ENCODE measurements at regions not wholly inside any gene's neighbourhood (a gene's known extent, or its start where the extent isn't known, plus 50 kb on each side); places are given as distances from the start of the nearest gene placed in this dataset.

DNA sequence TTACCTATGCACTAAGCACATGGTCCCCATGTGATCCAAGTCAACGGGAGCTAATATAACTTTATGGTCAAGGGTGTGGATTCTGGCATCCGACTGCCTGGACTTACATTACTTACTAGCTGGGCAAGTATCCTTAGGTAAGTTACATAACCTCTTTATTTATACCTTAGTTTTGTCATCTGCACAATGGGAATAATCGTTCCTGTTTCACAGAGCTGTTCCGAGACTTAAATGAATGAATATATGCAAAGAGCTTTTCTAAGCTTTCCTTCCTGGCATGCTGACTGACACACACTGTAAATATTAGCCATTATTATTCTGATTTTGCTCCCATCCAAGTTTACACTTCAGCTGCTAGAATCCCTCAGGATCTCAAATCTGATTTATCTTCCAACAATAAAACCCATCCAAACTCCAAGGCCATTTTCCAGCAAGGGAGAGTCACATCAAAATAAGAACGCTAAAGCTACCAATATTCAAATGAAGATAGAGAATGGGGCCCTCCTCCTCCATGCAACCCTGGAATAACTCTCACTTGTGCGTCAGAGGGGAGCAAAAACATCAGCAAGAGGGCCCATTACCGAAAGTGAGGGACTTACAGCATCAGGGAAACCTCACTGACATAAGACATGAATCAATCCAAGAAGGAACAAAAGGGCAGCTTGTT is 115.6 kb upstream of the KAZN start:
- no peak for DNase-seq (ENCODE audit: low spot score)
- no peaks in the 10 kb centered on the region for H3K9me3 ChIP-seq (ENCODE audit: low read length)
- no peak overlapping the region for H3K4me2 ChIP-seq (ENCODE audit: low read depth, low read length)
- intact Hi-C loops (cut with micrococcal nuclease; ENCODE audit: unreplicated experiment) (no loop called here), in situ Hi-C loops (cut with HindIII; ENCODE audit: extremely low pct_ligation_motif_present, low pct_unique_long_range_greater_than_20kb) (no loop called here)
- no peak overlapping the region for H2AFZ ChIP-seq (ENCODE audit: low read length)
- ATAC-seq, result no peak
- no peak overlapping the region for H3K9ac ChIP-seq (ENCODE audit: insufficient read depth, low read depth, low read length)
- no peaks in the 10 kb centered on the region for H3K79me2 ChIP-seq (ENCODE audit: insufficient read depth, low read length)
- 7% methylated on average over 7 of the region's 7 CpGs for WGBS (ENCODE audit: low lambda C conversion rate)
- no peak for TF ChIP-seq MEIS1 (CRISPR knock-in tag; IDR thresholded peaks at IDR 0.05; ENCODE audit: borderline replicate concordance)
- no peak for TF ChIP-seq RFXAP (CRISPR knock-in tag; IDR thresholded peaks at IDR 0.05; ENCODE audit: borderline replicate concordance)
- TF ChIP-seq RBFOX2 (IDR thresholded peaks at IDR 0.05; ENCODE audit: low read depth, low read length), result no peak
- no peak for TF ChIP-seq ZNF282 (IDR thresholded peaks at IDR 0.05; ENCODE audit: partially characterized antibody)
- TF ChIP-seq ZNF260 (CRISPR knock-in tag; IDR thresholded peaks at IDR 0.05; ENCODE audit: borderline replicate concordance, low read depth), result no peak
- no peak for TF ChIP-seq ZNF17 (CRISPR knock-in tag; IDR thresholded peaks at IDR 0.05)
- no peak for TF ChIP-seq CBX2 (IDR thresholded peaks at IDR 0.05; ENCODE audit: low read depth, low read length)
- no peak for TF ChIP-seq CBX2 (CRISPR knock-in tag; IDR thresholded peaks at IDR 0.05; ENCODE audit: low read depth)
- no peak for TF ChIP-seq ZNF143 (CRISPR knock-in tag; IDR thresholded peaks at IDR 0.05)
- TF ChIP-seq CAMTA2 (CRISPR knock-in tag; IDR thresholded peaks at IDR 0.05; ENCODE audit: borderline replicate concordance), result no peak
- TF ChIP-seq CBFB (CRISPR knock-in tag; IDR thresholded peaks at IDR 0.05), result no peak
- no peak overlapping the region for H3K4me3 ChIP-seq (replicated peaks in 1 of 3; ENCODE audit: insufficient read depth in 1 of 3, low read depth in 2 of 3, low read length in 3 of 3)
- H3K4me1 ChIP-seq (ENCODE audit: insufficient read depth, low read length), result no peaks in the 10 kb centered on the region
- ChIA-PET POLR2A (no interaction called here), CTCF (ENCODE audit: low intra/inter-chr PET ratio, low total read pairs) (no interaction called here)
- FAIRE-seq, result no peak
- no peak overlapping the region for H3K27ac ChIP-seq (ENCODE audit: extremely low read length, insufficient read depth, low read length)
- H3K27me3 ChIP-seq (ENCODE audit: control insufficient read depth in 1 of 2, insufficient read depth in 2 of 2, low read length in 2 of 2), result peaks cover 0 to 15% of the 10 kb centered on the region in 2 experiments; a peak in 2 of 5 replicates
- H4K20me1 ChIP-seq (ENCODE audit: insufficient read depth, low read length), result no peaks in the 10 kb centered on the region
- no TSS peak for BruUV-seq (replicated peaks)
- H3K36me3 ChIP-seq (replicated peaks in 1 of 2; ENCODE audit: control insufficient read depth in 1 of 2, insufficient read depth in 2 of 2, low read length in 2 of 2), result no peaks in the 10 kb centered on the region
